SK-N-SH (cell line): ENCODE measurements at regions not wholly inside any gene's neighbourhood (a gene's known extent, or its start where the extent isn't known, plus 50 kb on each side); places are given as distances from the start of the nearest gene placed in this dataset.

ENCODE experiments used
- CTCF ChIA-PET: fragments of 300-600, 350-600 bp; formaldehyde crosslinking; extraction: SDS; loops from one replicate; lab custom pipeline; 2021; lab: Yijun Ruan, JAX
- POLR2A ChIA-PET: fragments of 350-600 bp; sonication (Branson Sonifier 250); formaldehyde crosslinking; extraction: SDS; loops from one replicate; lab custom pipeline; 2020; ENCODE audit warnings: antibody characterized with exemption, inconsistent platforms; lab: Yijun Ruan, JAX
- DNase-seq: peaks from one replicate; pipeline ENCODE4 v3.0.0; 2012
- H2AFZ ChIP-seq: fragments of 200-600 bp; sonication (generic); 2 replicates; pipeline ENCODE4 v1.8.1; 2016; ENCODE audit warnings: antibody characterized with exemption, mild to moderate bottlenecking, low read depth
- H3F3A ChIP-seq: fragments of 200-600 bp; sonication (generic); replicated peaks from 2 replicates; pipeline ENCODE3; 2016; ENCODE audit warnings: antibody characterized with exemption, mild to moderate bottlenecking; ENCODE audit not compliant: insufficient read depth
- H3K27ac ChIP-seq, 2 experiments: fragments of 200-500 bp in 1 of 2; fragments of 200-600 bp in 1 of 2; sonication (Bioruptor generic) in 1 of 2; sonication (generic), shearing (Covaris generic) in 1 of 2; 2 replicates each; pipeline versions ENCODE4 v1.5.1 to v1.6.1; 2014 to 2016; ENCODE audit warnings: low read depth in 2 of 2, inconsistent platforms in 1 of 2, low read length in 1 of 2, mild to moderate bottlenecking in 1 of 2, mixed read lengths in 1 of 2
- H3K27me3 ChIP-seq: fragments of 200-600 bp; sonication (generic), shearing (Covaris generic); 2 replicates; pipeline ENCODE4 v1.6.1; 2016; ENCODE audit warnings: mixed run types; ENCODE audit not compliant: insufficient read depth
- H3K36me3 ChIP-seq, 2 experiments: fragments of 200-500 bp in 1 of 2; fragments of 200-600 bp in 1 of 2; sonication (Bioruptor generic) in 1 of 2; sonication (generic) in 1 of 2; replicated peaks in 1 of 2; 2 replicates each; pipeline versions ENCODE3 to v1.5.1; 2014 to 2016; ENCODE audit warnings: low read length in 1 of 2, mild to moderate bottlenecking in 1 of 2; ENCODE audit not compliant: insufficient read depth in 2 of 2, control insufficient read depth in 1 of 2
- H3K4me1 ChIP-seq, 2 experiments: fragments of 200-500 bp in 1 of 2; fragments of 200-600 bp in 1 of 2; sonication (Bioruptor generic) in 1 of 2; sonication (generic), shearing (Covaris generic) in 1 of 2; 2 replicates each; pipeline versions ENCODE4 v1.5.1 to v1.6.1; 2014 to 2016; ENCODE audit warnings: low read depth in 1 of 2, low read length in 1 of 2, mixed run types in 1 of 2; ENCODE audit not compliant: insufficient read depth in 2 of 2, control insufficient read depth in 1 of 2
- H3K4me2 ChIP-seq: fragments of 200-600 bp; sonication (generic), shearing (Covaris generic); 2 replicates; pipeline ENCODE4 v1.6.1; 2017; ENCODE audit warnings: mixed run types
- H3K4me3 ChIP-seq, 2 experiments: fragments of 200-500 bp in 1 of 2; fragments of 200-600 bp in 1 of 2; sonication (Bioruptor generic) in 1 of 2; sonication (generic), shearing (Covaris generic) in 1 of 2; 2 replicates each; pipeline versions ENCODE4 v1.5.1 to v1.8.1; 2014 to 2016; ENCODE audit warnings: low read depth in 2 of 2, inconsistent platforms in 1 of 2, low read length in 1 of 2, mild to moderate bottlenecking in 1 of 2, mixed read lengths in 1 of 2, moderate library complexity in 1 of 2
- H3K79me2 ChIP-seq: fragments of 200-600 bp; sonication (generic); 2 replicates; pipeline ENCODE4 v1.8.1; 2017; ENCODE audit warnings: mild to moderate bottlenecking; ENCODE audit not compliant: insufficient read depth
- H3K9ac ChIP-seq: fragments of 200-600 bp; sonication (generic); 2 replicates; pipeline ENCODE4 v1.6.1; 2017; ENCODE audit warnings: mixed run types
- H3K9me2 ChIP-seq: fragments of 200-600 bp; sonication (generic); 2 replicates; pipeline ENCODE4 v1.6.1; 2017; ENCODE audit warnings: mixed run types
- H3K9me3 ChIP-seq: fragments of 200-600 bp; sonication (generic); 2 replicates; pipeline ENCODE4 v1.6.1; 2017; ENCODE audit warnings: mixed run types, mild to moderate bottlenecking, moderate library complexity
- H4K20me1 ChIP-seq: fragments of 200-600 bp; sonication (generic); 2 replicates; pipeline ENCODE4 v1.6.1; 2017; ENCODE audit warnings: mild to moderate bottlenecking, mixed run types; ENCODE audit not compliant: insufficient read depth
- FOXJ3 ChIP-seq: sonication (generic); formaldehyde crosslinking; IDR thresholded peaks from 2 replicates; pipeline ENCODE4 v1.5.1; 2020; ENCODE audit warnings: mild to moderate bottlenecking, missing genetic modification reagents
- GABPA ChIP-seq: IDR thresholded peaks from 2 replicates; pipeline ENCODE4 v1.4.0; 2012; ENCODE audit warnings: low read depth, mild to moderate bottlenecking
- GATA2 ChIP-seq: sonication (generic); formaldehyde crosslinking; IDR thresholded peaks from 2 replicates; pipeline ENCODE4 v1.5.0; 2020; ENCODE audit warnings: mild to moderate bottlenecking, missing genetic modification reagents
- JUND ChIP-seq: IDR thresholded peaks from 2 replicates; pipeline ENCODE4 v1.4.0; 2012
- NFIC ChIP-seq: IDR thresholded peaks from 2 replicates; pipeline ENCODE4 v1.4.0; 2012; ENCODE audit warnings: borderline replicate concordance
- NRF1 ChIP-seq: IDR thresholded peaks from 2 replicates; pipeline ENCODE4 v1.6.1; 2012; ENCODE audit warnings: low read depth, mild to moderate bottlenecking, low read length
- POLR2AphosphoS5 ChIP-seq: IDR thresholded peaks from 2 replicates; pipeline ENCODE4 v1.6.1; 2012; ENCODE audit warnings: low read depth, low read length
- REST ChIP-seq: IDR thresholded peaks from 2 replicates; pipeline ENCODE4 v1.6.1; 2012; ENCODE audit warnings: mild to moderate bottlenecking, low read depth, low read length, moderate library complexity
- SIN3A ChIP-seq: IDR thresholded peaks from 2 replicates; pipeline ENCODE4 v1.6.1; 2012; ENCODE audit warnings: low read depth, mild to moderate bottlenecking, low read length, moderate library complexity, borderline replicate concordance
- YY1 ChIP-seq: IDR thresholded peaks from 2 replicates; pipeline ENCODE4 v1.4.0; 2012; ENCODE audit warnings: low read depth, mild to moderate bottlenecking
- WGBS: methylation state at CpG from one replicate; pipeline ENCODE4 v1.1.6; 2017; ENCODE audit warnings: low lambda C conversion rate; 5-methylcytosine and 5-hydroxymethylcytosine counted together
- TF ChIP-seq, protein P1 (sequence below): fragments of 200-600 bp; sonication (generic); IDR thresholded peaks from 2 replicates; pipeline ENCODE4 v1.6.1; 2017; ENCODE audit warnings: antibody characterized with exemption, mild to moderate bottlenecking, moderate library complexity
- TF ChIP-seq, protein P2 (sequence below): fragments of 150-350 bp; IDR thresholded peaks from 2 replicates; pipeline ENCODE4 v1.6.1; 2017; ENCODE audit warnings: antibody characterized with exemption, low read length, low read depth, borderline replicate concordance
- TF ChIP-seq, protein P3 (sequence below): fragments of 150-350 bp; IDR thresholded peaks from 2 replicates; pipeline ENCODE4 v1.6.1; 2016; ENCODE audit warnings: mild to moderate bottlenecking, low read depth, low read length
- TF ChIP-seq, protein P4 (sequence below): IDR thresholded peaks from 2 replicates; pipeline ENCODE4 v1.4.0; 2012; ENCODE audit warnings: low read depth, borderline replicate concordance

GRCh38 chr2:150552041-150552820 lies 64.8 kb upstream of the RND3 start:
- H3K79me2 ChIP-seq = no peaks in the 10 kb centered on the region
- H3K9me2 ChIP-seq = no peaks in the 10 kb centered on the region
- H3K4me2 ChIP-seq = no peak overlapping the region
- H3K9ac ChIP-seq = no peak overlapping the region
- POLR2A ChIA-PET = no interaction called here
- no peaks in the 10 kb centered on the region for H3K9me3 ChIP-seq
- no peak overlapping the region for H3K4me3 ChIP-seq
- TF ChIP-seq FOXJ3 (CRISPR knock-in tag) (no peak), SIN3A (no peak), GABPA (no peak), JUND (no peak), POLR2AphosphoS5 (no peak), GATA2 (CRISPR knock-in tag) (no peak), NFIC (no peak), YY1 (no peak), REST (no peak), NRF1 (no peak)
- TF ChIP-seq, protein P1, sequence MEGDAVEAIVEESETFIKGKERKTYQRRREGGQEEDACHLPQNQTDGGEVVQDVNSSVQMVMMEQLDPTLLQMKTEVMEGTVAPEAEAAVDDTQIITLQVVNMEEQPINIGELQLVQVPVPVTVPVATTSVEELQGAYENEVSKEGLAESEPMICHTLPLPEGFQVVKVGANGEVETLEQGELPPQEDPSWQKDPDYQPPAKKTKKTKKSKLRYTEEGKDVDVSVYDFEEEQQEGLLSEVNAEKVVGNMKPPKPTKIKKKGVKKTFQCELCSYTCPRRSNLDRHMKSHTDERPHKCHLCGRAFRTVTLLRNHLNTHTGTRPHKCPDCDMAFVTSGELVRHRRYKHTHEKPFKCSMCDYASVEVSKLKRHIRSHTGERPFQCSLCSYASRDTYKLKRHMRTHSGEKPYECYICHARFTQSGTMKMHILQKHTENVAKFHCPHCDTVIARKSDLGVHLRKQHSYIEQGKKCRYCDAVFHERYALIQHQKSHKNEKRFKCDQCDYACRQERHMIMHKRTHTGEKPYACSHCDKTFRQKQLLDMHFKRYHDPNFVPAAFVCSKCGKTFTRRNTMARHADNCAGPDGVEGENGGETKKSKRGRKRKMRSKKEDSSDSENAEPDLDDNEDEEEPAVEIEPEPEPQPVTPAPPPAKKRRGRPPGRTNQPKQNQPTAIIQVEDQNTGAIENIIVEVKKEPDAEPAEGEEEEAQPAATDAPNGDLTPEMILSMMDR = no peak
- TF ChIP-seq, protein P2, sequence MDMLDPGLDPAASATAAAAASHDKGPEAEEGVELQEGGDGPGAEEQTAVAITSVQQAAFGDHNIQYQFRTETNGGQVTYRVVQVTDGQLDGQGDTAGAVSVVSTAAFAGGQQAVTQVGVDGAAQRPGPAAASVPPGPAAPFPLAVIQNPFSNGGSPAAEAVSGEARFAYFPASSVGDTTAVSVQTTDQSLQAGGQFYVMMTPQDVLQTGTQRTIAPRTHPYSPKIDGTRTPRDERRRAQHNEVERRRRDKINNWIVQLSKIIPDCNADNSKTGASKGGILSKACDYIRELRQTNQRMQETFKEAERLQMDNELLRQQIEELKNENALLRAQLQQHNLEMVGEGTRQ = no peak
- TF ChIP-seq, protein P3, sequence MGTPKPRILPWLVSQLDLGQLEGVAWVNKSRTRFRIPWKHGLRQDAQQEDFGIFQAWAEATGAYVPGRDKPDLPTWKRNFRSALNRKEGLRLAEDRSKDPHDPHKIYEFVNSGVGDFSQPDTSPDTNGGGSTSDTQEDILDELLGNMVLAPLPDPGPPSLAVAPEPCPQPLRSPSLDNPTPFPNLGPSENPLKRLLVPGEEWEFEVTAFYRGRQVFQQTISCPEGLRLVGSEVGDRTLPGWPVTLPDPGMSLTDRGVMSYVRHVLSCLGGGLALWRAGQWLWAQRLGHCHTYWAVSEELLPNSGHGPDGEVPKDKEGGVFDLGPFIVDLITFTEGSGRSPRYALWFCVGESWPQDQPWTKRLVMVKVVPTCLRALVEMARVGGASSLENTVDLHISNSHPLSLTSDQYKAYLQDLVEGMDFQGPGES = no peak
- TF ChIP-seq, protein P4, sequence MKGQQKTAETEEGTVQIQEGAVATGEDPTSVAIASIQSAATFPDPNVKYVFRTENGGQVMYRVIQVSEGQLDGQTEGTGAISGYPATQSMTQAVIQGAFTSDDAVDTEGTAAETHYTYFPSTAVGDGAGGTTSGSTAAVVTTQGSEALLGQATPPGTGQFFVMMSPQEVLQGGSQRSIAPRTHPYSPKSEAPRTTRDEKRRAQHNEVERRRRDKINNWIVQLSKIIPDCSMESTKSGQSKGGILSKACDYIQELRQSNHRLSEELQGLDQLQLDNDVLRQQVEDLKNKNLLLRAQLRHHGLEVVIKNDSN = no peak
- TF ChIP-seq, all 33 proteins: peak for 0
- peaks cover 0 to 4% of the 10 kb centered on the region in 2 experiments; a peak in 1 of 4 replicates for H3K4me1 ChIP-seq
- H3K27me3 ChIP-seq = no peaks in the 10 kb centered on the region
- WGBS = 95% methylated on average over 5 of the region's 5 CpGs
- H4K20me1 ChIP-seq = no peaks in the 10 kb centered on the region
- no peaks in the 10 kb centered on the region for H3K36me3 ChIP-seq
- no peak for DNase-seq
- CTCF ChIA-PET = no interaction called here
- H3K27ac ChIP-seq = no peak overlapping the region
- no peaks in the 10 kb centered on the region for H3F3A ChIP-seq
- H2AFZ ChIP-seq = no peak overlapping the region
